ENCODE measurements at regions not wholly inside any gene's neighbourhood (a gene's known extent, or its start where the extent isn't known, plus 50 kb on each side); places are given as distances from the start of the nearest gene placed in this dataset.

DNA sequence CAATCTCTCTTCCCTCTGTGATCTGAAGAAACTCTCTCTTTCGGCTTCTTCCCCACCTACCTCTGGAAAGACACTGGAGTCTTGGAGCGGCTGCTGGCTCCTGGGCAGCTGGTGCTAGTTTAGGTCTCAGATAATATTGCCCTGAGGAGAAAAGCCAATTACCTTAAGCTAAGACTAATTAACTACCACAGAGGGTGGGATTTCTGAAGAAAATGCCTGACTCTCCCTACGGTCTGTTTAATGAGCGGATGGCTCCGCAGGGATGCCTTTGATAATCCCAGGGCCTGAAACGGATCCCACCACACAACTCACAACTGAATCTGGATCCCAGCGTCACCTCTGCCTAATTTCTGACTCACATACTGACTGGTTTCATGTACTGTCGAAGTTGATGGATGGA lies 127.0 kb upstream of the NLRP1 start:
- TF ChIP-seq EZH2 (optimal IDR thresholded peaks at IDR 0.05; ENCODE audit: low read depth, low read length) (no peak), EZH2phosphoT487 (IDR thresholded peaks at IDR 0.05; ENCODE audit: low read length) (no peak)
- TF ChIP-seq, protein P1, sequence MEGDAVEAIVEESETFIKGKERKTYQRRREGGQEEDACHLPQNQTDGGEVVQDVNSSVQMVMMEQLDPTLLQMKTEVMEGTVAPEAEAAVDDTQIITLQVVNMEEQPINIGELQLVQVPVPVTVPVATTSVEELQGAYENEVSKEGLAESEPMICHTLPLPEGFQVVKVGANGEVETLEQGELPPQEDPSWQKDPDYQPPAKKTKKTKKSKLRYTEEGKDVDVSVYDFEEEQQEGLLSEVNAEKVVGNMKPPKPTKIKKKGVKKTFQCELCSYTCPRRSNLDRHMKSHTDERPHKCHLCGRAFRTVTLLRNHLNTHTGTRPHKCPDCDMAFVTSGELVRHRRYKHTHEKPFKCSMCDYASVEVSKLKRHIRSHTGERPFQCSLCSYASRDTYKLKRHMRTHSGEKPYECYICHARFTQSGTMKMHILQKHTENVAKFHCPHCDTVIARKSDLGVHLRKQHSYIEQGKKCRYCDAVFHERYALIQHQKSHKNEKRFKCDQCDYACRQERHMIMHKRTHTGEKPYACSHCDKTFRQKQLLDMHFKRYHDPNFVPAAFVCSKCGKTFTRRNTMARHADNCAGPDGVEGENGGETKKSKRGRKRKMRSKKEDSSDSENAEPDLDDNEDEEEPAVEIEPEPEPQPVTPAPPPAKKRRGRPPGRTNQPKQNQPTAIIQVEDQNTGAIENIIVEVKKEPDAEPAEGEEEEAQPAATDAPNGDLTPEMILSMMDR (IDR thresholded peaks at IDR 0.05; ENCODE audit: low read length), result no peak
